Prostate gland (tissue), 2 donors: ENCODE measurements at regions not wholly inside any gene's neighbourhood (a gene's known extent, or its start where the extent isn't known, plus 50 kb on each side); places are given as distances from the start of the nearest gene placed in this dataset.

Experiments used
- DNase-seq: peaks from one replicate; pipeline ENCODE4 v3.0.0-alpha.2; 2019; ENCODE audit warnings: low spot score
- H3K27ac ChIP-seq, 2 donors: fragments of 200-600 bp; sonication (generic); 2 replicates each; pipeline ENCODE4 v1.5.1; 2017 to 2019
- H3K27me3 ChIP-seq: fragments of 200-600 bp; sonication (generic); replicated peaks from 2 replicates; pipeline ENCODE4 v1.5.1; 2019; ENCODE audit not compliant: insufficient read depth
- H3K36me3 ChIP-seq, 2 donors: fragments of 200-600 bp; sonication (generic); 1 replicate in 1 of 2; 2 replicates in 1 of 2; pipeline versions ENCODE4 v1.5.1 to v1.8.1; 2017 to 2019
- H3K4me1 ChIP-seq: fragments of 200-600 bp; sonication (generic); replicated peaks from 2 replicates; pipeline ENCODE4 v1.5.1; 2019
- H3K4me3 ChIP-seq, 2 donors: fragments of 200-600 bp; sonication (generic); 2 replicates each; pipeline ENCODE4 v1.5.1; 2017 to 2019
- H3K9me3 ChIP-seq: fragments of 200-600 bp; sonication (generic); 2 replicates; pipeline ENCODE4 v1.5.1; 2017
- POLR2A ChIP-seq: fragments of 450-650 bp; IDR thresholded peaks from one replicate; pipeline ENCODE4 v1.6.1; 2016; ENCODE audit warnings: antibody characterized with exemption, mild to moderate bottlenecking
- POLR2AphosphoS5 ChIP-seq: sonication (generic); formaldehyde crosslinking; IDR thresholded peaks from one replicate; pipeline ENCODE4 v1.6.1; 2017; ENCODE audit warnings: antibody characterized with exemption
- WGBS: methylation state at CpG from one replicate; pipeline ENCODE4 v1.1.5; 2018; 5-methylcytosine and 5-hydroxymethylcytosine counted together
- intact Hi-C: fragments of 100-400 bp; cut with DNase I; formaldehyde crosslinking; loops from one replicate; pipeline ENCODE4 v1.14.2; 2022
- TF ChIP-seq, protein P1 (sequence below), 4 experiments: fragments of 200-600 bp in 2 of 4; fragments of 450-650 bp in 2 of 4; sonication (generic) in 2 of 4; IDR thresholded peaks; 1 replicate in 3 of 4; 2 replicates in 1 of 4; pipeline ENCODE4 v1.5.1; 2016 to 2019; ENCODE audit warnings: antibody characterized with exemption in 4 of 4, mild to moderate bottlenecking in 2 of 4, moderate library complexity in 2 of 4

DNA sequence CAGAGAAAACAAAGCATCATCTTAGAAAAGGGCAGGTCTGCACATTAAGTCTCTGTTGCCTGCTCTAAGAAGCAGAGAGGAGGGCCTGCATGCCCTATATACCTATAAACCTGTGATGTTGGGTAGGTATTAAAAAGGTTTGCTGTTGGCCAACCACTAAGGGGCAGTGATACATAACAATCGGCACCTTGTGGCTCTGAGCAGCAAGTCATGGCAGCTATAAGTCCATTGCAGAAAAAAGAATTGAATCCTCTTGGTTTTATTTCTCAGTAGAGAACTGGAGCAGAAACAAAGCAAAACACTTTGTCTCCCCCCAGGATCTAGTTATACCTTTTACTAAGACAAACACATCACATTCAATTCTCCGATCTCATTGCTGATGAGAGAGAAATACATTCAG lies 1364.4 kb downstream of the STIM2 start:
- H3K9me3 ChIP-seq = no peaks in the 10 kb centered on the region
- no peaks in the 10 kb centered on the region for H3K4me1 ChIP-seq
- TF ChIP-seq POLR2A (no peak), POLR2AphosphoS5 (no peak)
- TF ChIP-seq, protein P1, sequence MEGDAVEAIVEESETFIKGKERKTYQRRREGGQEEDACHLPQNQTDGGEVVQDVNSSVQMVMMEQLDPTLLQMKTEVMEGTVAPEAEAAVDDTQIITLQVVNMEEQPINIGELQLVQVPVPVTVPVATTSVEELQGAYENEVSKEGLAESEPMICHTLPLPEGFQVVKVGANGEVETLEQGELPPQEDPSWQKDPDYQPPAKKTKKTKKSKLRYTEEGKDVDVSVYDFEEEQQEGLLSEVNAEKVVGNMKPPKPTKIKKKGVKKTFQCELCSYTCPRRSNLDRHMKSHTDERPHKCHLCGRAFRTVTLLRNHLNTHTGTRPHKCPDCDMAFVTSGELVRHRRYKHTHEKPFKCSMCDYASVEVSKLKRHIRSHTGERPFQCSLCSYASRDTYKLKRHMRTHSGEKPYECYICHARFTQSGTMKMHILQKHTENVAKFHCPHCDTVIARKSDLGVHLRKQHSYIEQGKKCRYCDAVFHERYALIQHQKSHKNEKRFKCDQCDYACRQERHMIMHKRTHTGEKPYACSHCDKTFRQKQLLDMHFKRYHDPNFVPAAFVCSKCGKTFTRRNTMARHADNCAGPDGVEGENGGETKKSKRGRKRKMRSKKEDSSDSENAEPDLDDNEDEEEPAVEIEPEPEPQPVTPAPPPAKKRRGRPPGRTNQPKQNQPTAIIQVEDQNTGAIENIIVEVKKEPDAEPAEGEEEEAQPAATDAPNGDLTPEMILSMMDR (IDR thresholded peaks at IDR 0.05) = peak in 2 of 4 experiments; percentile 8 to 35
- no peaks in the 10 kb centered on the region for H3K27me3 ChIP-seq
- WGBS = 49% methylated on average over 2 of the region's 2 CpGs
- no peak overlapping the region for H3K27ac ChIP-seq
- no peaks in the 10 kb centered on the region for H3K36me3 ChIP-seq
- intact Hi-C loops = no loop called here
- DNase-seq = no peak
- no peak overlapping the region for H3K4me3 ChIP-seq

DNA sequence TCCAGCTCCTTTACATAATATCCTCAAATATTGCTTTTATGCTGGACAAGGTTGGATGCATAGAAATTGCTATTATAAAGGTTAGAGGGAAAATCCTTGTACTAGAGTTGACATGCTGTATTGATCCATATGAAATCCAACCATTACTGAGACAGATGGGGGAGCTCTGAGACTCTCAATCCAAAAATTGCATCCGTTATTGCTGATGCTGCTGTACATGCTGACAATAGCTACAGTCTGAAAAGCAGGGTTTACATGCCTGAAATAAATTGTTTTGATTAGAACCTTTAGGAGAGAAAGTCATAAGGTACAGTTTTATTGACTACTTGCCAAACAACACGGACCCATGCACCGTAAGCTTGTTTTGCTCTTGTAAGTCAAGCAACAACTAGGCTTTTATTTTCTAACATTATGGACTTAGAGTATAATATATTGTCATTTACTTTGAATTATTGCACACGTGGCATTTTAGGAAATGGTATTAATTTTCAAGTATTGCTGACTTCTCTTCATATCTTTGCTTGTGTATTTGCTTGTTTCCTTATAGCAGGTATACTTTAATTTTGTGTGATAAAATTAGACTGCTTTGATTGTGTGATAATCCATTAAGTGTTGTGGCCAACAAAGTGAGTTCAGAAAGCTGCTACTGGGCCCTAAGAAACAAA lies 1365.2 kb downstream of the STIM2 start:
- intact Hi-C loops = no loop called here
- H3K4me3 ChIP-seq = no peak overlapping the region
- no peak for DNase-seq
- TF ChIP-seq, protein P1 (IDR thresholded peaks at IDR 0.05) = no peak
- TF ChIP-seq POLR2A (no peak), POLR2AphosphoS5 (no peak)
- H3K4me1 ChIP-seq = no peaks in the 10 kb centered on the region
- H3K27me3 ChIP-seq = no peaks in the 10 kb centered on the region
- H3K27ac ChIP-seq = no peak overlapping the region
- H3K36me3 ChIP-seq = no peaks in the 10 kb centered on the region
- WGBS = 69% methylated on average over 4 of the region's 4 CpGs
- H3K9me3 ChIP-seq = no peaks in the 10 kb centered on the region

DNA sequence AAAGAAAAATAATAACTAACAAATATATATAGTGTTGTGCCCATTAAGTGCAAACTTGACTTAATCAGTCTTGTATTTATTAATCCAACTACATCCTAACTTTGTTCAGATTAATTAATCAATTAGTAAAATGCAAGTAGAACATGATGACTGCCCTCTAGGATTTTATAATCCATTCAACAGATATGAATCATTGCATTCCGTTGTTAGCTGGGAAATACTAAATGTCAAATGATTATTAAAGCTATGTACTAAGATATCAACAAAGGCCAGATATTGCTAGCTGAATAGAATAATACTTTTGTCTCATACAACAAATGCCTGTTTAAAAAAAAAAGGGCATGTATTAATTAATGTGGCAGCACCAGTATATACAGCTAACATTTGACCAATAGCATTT lies 1366.3 kb downstream of the STIM2 start:
- TF ChIP-seq POLR2A = no peak
- TF ChIP-seq, protein P1 (IDR thresholded peaks at IDR 0.05) = no peak
- TF ChIP-seq POLR2AphosphoS5 = no peak
- H3K4me3 ChIP-seq = no peak overlapping the region
- DNase-seq = no peak
- H3K9me3 ChIP-seq = no peaks in the 10 kb centered on the region
- H3K27ac ChIP-seq = no peak overlapping the region
- no peaks in the 10 kb centered on the region for H3K36me3 ChIP-seq
- WGBS = 61% methylated on average over 1 of the region's 1 CpG
- no peaks in the 10 kb centered on the region for H3K4me1 ChIP-seq
- intact Hi-C loops = no loop called here
- no peaks in the 10 kb centered on the region for H3K27me3 ChIP-seq

DNA sequence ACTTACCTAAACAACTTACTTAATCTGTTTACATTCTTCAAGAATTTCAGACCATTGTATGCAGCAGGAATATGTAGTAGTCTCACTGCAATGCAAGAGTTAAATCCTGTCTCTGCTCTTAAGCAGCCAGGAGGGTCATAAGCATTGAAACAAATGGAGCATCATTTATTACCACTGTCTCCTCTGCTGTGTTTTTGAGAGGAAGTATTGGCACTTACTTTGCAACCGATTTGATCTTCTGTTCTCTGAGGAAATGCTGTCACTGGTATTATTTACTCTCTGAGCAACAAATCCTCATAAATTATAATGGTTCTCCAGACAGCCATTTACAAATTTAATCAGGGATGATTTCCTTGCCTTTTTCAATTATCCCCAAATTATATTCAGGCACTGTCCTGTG lies 1367.1 kb downstream of the STIM2 start:
- no peak for DNase-seq
- Histone ChIP-seq H3K4me1 (no peaks in the 10 kb centered on the region), H3K9me3 (no peaks in the 10 kb centered on the region), H3K27me3 (no peaks in the 10 kb centered on the region), H3K4me3 (no peak overlapping the region), H3K27ac (no peak overlapping the region), H3K36me3 (no peaks in the 10 kb centered on the region)
- intact Hi-C loops = no loop called here
- WGBS = 24% methylated on average over 1 of the region's 1 CpG
- TF ChIP-seq, protein P1 (IDR thresholded peaks at IDR 0.05) = no peak
- TF ChIP-seq POLR2A (no peak), POLR2AphosphoS5 (no peak)
